HG03469 (cell line): ENCODE measurements at regions not wholly inside any gene's neighbourhood (a gene's known extent, or its start where the extent isn't known, plus 50 kb on each side); places are given as distances from the start of the nearest gene placed in this dataset.
"Not testable (repeated sequence)": the region's sequence is repeated elsewhere in the genome, so short reads cannot be mapped to it uniquely, and the experiment has no call there.

Experiments used
- ATAC-seq: cut with Tn5 transposase; IDR thresholded peaks from one replicate; pipeline ENCODE4 v1.9.1; 2021; ENCODE audit warnings: mild to moderate bottlenecking, moderate library complexity, moderate number of reproducible peaks; ENCODE audit not compliant: unreplicated experiment

DNA sequence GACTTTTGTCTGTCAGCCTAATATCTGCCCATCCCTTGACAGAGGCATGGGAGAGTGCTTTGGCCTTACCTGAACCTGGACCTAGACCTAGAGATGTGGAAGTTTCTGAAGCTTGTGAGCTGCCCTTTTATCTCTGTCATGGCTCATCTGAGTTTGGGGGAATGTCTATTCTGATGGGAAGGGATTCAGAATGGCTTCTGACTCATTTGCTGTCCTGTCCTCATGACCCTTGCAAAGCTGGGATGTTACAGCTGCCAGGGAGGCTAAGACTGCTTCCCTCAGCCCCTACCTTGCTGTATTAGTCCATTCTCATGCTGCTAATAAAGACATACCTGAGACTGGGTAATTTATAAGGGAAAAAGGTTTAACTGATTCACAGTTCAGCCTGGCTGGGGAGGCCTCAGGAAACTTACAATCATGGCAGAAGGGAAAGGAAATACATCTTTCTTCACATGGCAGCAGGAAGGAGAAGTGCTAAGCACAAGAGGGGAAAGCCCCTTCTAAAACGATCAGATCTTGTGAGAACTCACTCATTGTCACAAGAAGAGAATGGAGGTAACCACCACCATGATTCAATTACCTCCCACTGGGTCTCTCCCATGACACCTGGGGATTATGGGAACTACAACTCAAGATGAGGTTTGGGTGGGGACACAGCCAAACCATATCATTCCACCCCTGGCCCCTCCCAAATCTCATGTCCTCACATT lies 252.2 kb downstream of the ERMARD start:
- ATAC-seq, result no peak

DNA sequence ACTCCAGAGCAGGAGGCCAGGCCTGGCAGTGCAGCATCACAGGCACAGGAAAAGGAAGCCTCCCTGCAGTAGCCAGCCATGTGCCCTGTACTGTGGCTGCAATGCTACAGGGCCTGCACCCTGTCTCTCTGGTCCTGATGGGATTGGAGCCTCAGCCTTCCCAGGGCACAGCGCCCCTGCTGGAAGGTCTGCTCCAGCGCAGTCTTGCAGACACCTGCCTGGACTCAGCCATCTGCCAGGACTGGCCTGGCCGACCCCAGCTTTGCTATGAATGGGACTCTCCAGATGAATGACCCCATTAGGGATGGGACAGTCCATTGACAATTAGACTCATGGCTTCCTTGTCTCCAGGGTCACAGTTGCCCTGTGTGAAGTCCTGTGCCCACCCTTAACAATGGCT lies 251.6 kb downstream of the ERMARD start:
- no peak for ATAC-seq

DNA sequence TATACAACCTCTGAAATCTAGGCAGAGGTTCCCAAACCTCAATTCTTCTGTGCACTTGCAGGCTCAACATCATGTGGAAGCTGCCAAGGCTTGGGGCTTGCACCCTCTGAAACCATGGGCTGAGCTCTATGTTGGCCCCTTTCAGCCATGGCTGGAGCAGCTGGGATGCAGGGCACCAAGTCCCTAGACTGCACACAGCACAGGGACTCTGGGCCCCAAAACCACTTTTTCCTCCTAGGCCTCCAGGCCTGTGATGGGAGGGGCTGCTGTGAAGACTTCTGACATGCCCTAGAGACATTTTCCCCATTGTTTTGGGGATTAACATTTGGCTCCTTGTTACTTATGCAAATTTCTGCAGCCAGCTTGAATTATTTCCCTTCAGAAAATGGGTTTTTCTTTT lies 250.4 kb downstream of the ERMARD start:
- not testable (repeated sequence) for ATAC-seq

DNA sequence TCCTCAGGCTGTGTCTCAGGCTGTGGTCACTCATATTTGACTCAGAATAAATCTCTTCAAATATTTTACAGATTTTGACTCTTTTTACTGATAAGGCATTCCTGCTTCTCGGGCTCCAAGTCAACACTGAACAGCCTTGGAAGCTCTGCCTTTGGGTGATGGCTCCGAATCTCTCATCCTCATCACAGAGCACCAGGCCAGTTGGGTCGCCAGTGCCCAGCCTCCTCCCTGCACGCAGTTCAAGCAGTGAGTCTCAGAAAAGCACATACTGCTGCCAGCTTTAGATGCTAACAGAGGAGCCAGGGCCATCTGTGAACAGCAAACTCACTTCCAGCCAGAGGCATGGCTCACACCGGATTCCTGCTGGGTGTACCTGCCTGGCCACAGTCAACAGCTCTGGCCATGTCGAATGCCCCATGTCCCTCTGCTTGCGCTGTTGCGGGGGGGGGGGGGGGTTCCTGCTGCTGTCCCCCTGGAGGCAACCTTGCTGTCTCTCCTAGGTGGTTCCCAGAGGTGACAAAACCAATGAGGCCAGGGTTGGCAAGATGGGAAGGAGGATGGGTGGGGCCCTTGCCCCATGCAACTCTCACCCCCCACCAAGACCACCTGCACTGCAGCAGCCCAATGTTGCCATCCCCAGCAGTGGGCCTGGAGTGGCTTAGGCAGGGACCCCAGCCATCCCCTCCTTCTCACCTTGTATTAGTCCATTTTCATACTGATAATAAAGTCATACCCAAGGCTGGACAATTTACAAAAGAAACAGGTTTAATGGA lies 248.8 kb downstream of the ERMARD start:
- no peak for ATAC-seq

DNA sequence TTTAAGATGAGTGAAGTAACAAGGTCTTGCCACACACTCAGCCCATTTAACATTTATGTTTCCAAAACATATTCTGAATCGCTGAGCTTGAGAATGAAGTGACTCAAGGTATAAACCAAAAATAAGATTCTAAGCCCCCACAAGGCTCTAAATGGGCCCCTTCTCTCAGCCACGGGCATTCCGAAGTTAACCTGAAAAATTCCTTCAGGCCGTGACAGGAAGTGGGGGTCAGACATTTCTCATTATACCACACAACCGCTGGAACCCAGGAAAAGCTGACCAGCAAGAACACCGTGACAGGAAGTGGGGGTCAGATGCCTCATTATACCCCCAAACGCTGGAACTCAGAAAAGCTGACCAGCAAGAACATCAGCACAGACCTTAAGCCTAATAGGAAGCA lies 247.9 kb downstream of the ERMARD start:
- no peak for ATAC-seq

DNA sequence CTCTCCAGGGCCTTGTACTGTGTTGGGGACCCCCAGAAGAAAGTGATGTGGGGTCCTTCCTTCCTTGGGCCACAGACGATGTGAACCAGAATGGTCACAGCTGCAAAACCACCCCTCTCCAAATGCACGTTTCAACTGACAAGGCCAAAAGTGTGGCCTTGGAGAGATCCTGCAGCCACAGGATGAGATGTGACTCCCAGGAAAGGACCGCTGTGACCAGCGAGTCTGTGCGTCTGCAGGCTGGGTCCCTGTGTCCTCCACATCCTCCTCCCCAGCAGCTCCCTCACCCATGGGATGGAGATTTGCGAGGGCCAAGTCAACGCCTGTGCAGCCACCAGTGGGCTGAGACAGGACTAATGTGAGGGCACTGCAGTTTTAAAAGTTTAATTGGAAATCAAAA lies 247.0 kb downstream of the ERMARD start:
- ATAC-seq, result no peak

DNA sequence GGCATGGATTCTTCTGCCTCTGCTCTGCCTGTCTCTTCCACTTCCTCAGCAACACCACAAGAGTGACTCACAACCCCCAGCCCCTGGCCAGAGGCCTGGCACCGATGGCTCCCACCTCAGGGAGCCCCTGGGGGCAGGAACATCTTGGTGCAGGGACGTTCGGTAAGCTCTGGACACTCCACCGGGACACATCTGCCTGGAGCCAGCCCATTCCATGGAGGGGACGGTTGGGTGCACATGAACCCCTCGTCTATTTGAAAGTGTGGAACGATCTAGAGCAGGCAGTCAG lies 246.5 kb downstream of the ERMARD start:
- no peak for ATAC-seq

DNA sequence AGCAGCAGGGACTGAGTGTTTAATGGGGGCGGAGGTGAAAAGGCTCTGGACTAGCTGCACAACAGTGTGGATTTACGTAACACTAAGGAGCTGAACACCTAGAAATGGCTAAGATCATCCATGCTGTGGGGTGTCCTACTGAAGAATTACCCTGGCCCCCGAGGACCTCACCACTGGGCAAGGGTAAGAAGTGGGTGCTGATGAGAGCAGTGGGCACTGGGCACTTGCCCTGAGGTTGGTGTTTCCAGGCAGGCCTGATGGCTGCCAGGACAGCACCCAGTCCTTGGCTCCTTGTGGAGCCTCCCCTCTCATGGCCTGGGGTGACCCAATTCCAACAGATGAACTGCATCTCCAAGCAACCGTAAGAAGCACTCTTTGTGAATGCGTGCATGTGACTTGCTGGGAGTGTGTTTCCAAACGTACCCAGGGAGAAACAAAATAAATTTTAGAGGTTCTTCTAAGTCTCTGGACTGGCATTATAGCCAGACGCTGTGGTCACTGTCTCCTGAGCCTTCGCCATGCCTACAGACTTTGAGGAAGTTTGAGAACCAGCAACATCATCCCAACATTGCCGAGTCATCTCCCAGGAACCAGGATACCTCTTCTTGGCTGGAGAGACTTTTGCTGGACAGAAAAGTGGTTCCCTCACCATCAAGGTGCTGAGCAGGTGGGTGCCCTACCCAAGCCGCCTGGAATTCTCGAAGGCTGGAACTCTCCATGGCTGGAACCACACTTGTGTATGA lies 245.9 kb downstream of the ERMARD start:
- ATAC-seq, result no peak

DNA sequence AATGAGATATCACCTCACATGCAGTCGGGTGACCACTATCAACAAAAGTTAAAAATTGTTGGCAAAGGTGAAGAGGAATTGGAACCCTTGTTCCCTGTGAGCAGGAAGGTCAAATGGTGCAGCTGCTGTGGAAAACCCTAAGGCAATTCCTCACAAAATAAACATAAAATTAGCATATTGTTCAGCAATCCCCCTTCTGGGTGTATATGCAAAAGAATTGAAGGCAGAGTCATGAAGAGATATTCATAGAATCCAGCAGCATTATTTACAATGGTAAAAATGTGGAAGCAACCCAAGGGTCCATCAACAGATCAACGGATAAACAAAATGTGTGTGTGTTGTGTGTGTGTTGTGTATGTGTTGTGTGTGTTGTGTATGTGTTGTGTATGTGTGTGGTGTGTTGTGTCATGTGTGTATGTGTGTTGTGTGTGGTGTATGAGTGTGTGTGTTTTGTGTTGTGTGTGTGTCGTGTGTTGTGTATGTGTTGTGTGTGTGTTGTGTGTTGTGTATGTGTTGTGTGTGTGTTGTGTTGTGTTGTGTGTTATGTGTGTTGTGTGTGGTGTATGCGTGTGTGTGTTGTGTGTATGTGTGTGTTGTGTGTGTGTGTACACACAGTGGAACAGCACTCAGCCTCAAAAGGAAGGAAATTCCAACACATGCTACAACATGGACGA lies 245.1 kb downstream of the ERMARD start:
- no peak for ATAC-seq

DNA sequence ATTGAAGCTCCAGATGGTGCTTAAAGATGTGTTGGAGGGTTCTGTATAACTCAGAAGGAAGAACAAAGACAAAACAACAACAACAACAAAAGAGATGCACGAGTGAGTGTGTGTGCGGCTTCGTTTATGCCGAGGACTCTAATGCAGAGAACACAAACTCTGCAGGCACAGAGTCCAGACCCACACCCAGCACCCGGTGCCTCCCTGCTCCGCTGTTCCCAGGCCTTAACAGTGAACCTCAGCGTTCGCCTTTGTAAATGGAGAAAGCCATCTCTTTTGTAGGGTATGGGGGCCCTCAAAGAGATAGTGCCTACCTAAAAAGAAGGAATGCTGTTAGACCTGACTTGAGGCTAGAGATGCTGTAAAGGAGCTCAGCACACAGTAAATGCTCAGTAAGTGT lies 243.3 kb downstream of the ERMARD start:
- ATAC-seq, result no peak

DNA sequence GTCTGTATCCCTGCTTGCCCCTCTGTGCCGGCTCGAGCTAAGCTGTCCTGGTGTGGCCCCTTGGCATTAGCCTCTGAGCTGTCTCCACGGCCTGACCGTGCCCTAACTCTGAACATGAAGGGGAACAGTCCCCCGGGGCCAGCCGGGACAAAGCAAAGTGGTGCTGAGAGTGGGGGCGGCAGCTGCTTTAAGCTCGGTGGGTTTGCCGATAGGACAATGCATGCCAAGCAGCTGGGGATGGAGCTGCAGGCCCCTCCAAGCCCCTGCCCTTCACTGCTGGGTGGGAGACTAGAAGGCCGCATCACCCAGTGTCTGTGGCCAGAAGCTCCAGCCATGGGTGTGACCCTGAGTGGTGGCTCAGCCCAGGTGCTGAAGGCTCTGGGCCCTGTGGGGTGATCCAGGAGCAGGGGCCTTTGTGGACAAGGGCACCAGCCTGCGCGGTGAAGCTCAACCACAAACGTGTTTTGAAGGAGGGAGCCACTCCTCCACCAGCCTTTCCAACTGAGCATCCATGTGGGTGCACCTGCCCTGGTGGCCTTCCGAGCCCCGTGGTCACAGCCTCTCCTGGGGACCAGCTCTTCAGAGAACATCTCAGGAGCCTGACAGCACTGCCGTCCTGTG lies 242.5 kb downstream of the ERMARD start:
- ATAC-seq, result no peak

DNA sequence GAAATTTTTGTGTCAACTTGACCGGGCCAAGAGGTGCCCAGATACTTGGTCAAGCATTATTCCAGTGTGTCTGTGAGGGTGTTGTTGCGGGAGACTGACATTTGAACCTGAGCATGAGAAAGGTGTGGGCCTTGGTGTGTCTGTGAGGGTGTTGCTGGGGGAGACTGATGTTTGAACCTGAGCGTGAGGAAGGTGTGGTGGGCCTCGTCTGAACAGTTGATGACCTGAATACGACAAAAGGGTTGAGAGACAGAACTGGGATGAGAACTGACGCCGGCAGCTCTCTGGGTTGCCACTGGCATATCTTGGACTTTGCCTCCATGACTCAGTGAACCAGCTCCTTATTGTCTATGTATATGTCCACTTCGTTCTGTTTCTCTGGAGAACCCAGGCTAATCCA lies 240.5 kb downstream of the ERMARD start:
- no peak for ATAC-seq

DNA sequence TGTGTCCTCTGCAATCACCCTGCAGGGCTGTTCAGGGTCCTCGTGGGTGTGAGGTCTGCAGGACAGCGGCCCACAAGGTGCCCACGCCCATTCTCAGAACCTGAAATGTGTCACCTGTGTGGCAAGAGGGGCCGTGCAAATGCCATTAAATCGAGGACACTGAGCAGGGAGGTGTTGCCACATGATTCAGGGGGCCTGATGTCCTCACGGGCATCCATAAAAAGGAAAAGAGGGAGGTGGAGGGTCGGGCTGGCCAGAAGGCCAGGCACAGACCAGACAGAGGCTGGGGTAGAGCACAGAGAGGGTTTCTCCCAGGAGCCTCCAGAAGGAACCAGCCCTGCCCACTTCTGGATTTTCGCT lies 239.6 kb downstream of the ERMARD start:
- no peak for ATAC-seq

DNA sequence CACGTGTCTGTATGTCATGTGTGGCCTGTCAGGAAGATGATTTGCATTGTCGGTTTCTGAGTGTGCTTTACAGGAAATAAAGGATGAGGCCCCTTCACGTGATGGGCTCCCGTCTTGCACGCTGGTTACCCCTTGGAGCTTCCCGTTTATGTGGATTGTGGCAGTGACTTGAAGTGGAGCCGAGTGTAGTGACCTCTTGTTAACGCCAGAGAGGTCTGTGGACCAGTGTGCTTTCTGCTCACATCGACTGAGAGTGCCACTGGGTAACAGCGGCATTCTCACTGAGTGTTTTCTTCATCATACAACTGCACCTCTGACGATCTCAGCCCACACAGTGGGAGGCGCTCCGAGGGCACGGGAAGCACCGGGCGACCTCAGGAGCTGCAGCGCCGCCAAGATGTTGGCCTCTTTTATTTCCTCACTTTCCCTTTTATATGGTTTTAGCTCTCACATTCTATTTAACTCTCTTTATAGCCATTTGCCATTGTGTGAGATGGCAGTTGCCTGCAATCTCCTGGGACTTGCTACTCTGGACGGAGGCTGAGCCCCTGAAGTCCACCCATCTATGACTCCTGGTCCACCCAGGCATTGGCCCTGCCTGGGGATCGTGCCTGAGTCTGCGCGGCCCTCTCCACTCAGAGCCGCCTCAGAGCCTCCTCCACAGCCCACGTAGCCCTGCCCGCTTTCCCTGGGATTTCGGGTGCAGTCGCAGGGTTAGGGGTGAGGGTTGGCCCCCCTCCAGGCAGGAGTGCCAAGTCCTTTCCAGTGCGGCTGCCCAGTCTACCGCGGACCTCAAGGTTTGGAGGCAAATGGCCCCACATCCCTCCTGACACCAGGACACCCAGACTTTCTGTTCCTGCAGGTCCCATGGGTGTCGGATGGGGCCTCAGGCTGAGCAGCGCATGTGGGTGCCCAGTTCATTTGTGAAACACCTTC lies 238.9 kb downstream of the ERMARD start:
- peak; percentile 49 for ATAC-seq

DNA sequence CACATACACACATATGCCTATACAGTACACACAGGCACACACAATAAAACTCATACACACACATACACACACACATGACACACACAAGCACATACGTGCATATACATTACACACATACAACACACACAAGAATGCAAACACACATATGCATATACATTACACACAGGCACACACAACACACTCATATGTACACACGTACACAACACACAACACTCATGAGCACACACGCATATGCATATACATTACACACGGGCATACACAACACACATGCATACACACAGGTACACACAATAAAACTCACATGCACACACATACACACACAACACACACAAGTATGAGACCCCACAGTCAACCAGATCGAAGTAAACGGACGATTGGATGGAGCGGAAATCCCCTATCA lies 238.2 kb downstream of the ERMARD start:
- no peak for ATAC-seq

DNA sequence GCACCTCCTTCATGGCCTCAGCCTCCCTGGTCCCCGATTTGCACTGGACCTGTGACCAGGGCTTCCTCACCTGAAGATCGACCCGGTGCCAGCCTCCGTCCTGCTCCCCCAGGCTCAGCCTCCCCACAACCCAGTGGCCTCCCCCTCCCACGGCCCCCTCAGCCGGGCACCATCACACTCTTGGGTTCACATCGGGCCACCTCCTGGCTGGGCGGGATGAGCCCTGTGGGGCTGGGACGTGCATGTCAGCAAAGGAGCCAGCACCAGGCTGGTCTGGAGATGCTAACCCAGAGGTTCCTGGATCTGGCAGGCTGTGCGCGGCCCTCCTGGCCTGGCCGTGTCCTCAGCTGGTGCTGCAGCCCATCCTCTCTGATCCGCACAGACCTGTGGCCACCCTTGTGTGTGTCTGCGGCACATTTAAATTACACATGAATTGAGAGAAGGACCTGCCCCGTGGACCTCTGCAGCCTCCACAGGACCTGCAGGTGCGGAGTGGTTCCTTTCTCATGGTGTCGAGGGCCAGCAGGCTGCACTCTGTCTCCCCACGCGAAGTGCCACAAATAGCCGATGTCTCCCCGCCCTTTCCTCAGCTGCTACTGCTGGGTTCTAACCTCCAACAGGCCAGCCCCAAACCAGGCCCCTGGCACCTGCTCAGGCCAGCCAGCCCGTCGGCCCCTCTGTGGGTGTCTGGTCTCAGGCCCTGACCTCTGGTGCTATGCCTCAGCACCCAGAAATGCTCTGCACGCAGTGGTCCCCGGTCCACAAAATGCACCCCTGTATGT lies 237.5 kb downstream of the ERMARD start:
- ATAC-seq, result no peak

DNA sequence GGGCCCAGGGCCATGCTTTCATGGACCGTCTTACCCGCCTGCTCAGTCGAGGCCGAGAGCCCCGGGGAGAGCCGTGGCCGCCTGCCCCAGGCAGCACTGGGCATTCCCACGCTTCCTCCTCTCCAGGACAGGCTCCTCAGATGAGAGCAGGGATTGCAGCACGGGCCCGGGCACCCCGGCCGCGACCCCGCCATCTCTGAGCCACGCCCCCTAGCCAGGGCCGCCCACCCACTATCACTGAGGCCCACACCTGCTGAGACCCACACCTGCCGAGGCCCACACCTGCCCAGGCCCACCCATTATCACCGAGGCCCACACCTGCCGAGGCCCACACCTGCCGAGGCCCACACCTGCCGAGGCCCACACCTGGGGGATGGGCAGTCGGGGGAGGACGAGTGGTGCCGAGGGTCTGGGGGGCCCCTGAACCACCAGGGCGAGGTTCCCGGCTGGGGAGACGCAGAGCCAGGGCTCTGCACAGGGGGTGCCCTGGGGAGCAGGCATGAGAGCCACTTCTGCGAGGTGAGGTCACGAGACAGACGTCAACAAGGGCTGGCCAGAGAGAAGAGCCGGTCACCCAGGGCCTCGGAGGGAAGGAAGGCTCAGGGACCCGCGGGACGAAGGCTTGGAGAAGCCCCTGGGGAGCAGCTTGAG lies 235.6 kb downstream of the ERMARD start:
- no peak for ATAC-seq

DNA sequence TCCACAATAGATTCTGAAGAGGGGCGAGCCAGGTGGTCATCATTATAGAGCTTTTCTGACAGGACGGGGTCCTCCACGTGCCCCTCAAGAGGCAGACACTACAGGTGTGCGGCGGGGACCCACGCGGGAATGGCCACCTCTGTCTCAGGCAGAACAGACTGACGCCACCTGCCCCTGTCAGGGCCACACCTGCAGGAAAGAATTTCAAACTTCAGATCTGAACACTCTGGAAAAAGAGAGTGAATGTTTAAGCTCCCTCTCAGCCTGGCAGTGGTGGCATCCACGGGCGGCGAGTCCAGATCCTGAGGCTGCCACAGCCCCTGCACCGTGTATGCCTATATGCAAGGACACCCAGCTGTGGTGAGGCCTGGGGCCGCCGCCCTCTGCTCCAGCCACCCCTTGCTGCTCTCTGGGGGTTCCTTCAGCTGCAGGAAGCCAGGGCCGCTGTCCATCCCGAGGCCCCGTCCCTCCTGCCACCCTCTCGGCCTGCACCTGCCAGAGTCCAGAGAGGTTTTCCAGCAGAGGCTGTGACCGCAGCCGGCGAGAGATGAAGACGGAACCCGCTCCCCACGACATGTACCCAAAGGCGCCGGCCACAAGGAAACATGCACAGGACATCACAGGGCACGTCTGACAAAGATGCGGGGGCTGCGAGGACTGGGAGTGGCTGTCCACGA lies 234.9 kb downstream of the ERMARD start:
- no peak for ATAC-seq
